Skeletal muscle satellite cell (primary cell): ENCODE measurements at regions not wholly inside any gene's neighbourhood (a gene's known extent, or its start where the extent isn't known, plus 50 kb on each side); places are given as distances from the start of the nearest gene placed in this dataset.
"Not testable (repeated sequence)": the region's sequence is repeated elsewhere in the genome, so short reads cannot be mapped to it uniquely, and the experiment has no call there.

Source experiments
- H3K27me3 ChIP-seq: 2 replicates; pipeline ENCODE4 v1.7.0; 2013; ENCODE audit warnings: low read length; ENCODE audit not compliant: control insufficient read depth, insufficient read depth
- H3K36me3 ChIP-seq: 2 replicates; pipeline ENCODE4 v1.7.0; 2013; ENCODE audit warnings: mild to moderate bottlenecking, control low read depth, low read length; ENCODE audit not compliant: insufficient read depth
- H3K4me1 ChIP-seq: 2 replicates; pipeline ENCODE4 v1.7.0; 2013; ENCODE audit warnings: low read length; ENCODE audit not compliant: control insufficient read depth, insufficient read depth
- H3K4me2 ChIP-seq: 2 replicates; pipeline ENCODE4 v1.7.0; 2013; ENCODE audit warnings: mild to moderate bottlenecking, low read length
- H3K4me3 ChIP-seq: 2 replicates; pipeline ENCODE4 v1.7.0; 2013; ENCODE audit warnings: low read length
- H3K9ac ChIP-seq: 2 replicates; pipeline ENCODE4 v1.7.0; 2013; ENCODE audit warnings: mild to moderate bottlenecking, low read depth, low read length, moderate library complexity
- H3K9me3 ChIP-seq: replicated peaks from 2 replicates; pipeline ENCODE4 v1.7.0; 2013; ENCODE audit warnings: mild to moderate bottlenecking, control low read depth, low read length

- no peaks in the 10 kb centered on the region for H3K9me3 ChIP-seq
- H3K36me3 ChIP-seq, result no peaks in the 10 kb centered on the region
- H3K27me3 ChIP-seq, result peaks cover 25% of the 10 kb centered on the region
- no peak overlapping the region for H3K9ac ChIP-seq
- H3K4me1 ChIP-seq, result no peaks in the 10 kb centered on the region
- no peak overlapping the region for H3K4me3 ChIP-seq
- no peak overlapping the region for H3K4me2 ChIP-seq
Measured at GRCh38 chr13:50626101-50626547, 217.4 kb downstream of the DLEU7 start.

GRCh38 chr13:50627111-50627510 lies 216.4 kb downstream of the DLEU7 start:
- Histone ChIP-seq H3K36me3 (no peaks in the 10 kb centered on the region), H3K27me3 (peaks cover 15% of the 10 kb centered on the region), H3K9ac (no peak overlapping the region), H3K4me2 (no peak overlapping the region), H3K9me3 (no peaks in the 10 kb centered on the region), H3K4me1 (no peaks in the 10 kb centered on the region), H3K4me3 (no peak overlapping the region)

- not testable (repeated sequence) for H3K9ac ChIP-seq, H3K4me3 ChIP-seq, H3K4me2 ChIP-seq, H3K36me3 ChIP-seq, H3K9me3 ChIP-seq, H3K4me1 ChIP-seq
- H3K27me3 ChIP-seq, result peaks cover 21% of the 10 kb centered on the region
Measured at GRCh38 chr13:50628512-50628911, 215.0 kb downstream of the DLEU7 start.

- Histone ChIP-seq H3K9ac (no peak overlapping the region), H3K9me3 (no peaks in the 10 kb centered on the region), H3K27me3 (peaks cover 19% of the 10 kb centered on the region), H3K4me3 (no peak overlapping the region), H3K4me2 (no peak overlapping the region), H3K4me1 (no peaks in the 10 kb centered on the region), H3K36me3 (no peaks in the 10 kb centered on the region)
Measured at GRCh38 chr13:50629497-50629896, 214.0 kb downstream of the DLEU7 start.

GRCh38 chr13:50629966-50630365 lies 213.5 kb downstream of the DLEU7 start:
- Histone ChIP-seq H3K9ac (no peak overlapping the region), H3K9me3 (no peaks in the 10 kb centered on the region), H3K36me3 (no peaks in the 10 kb centered on the region), H3K4me2 (no peak overlapping the region), H3K4me3 (no peak overlapping the region), H3K27me3 (peaks cover 19% of the 10 kb centered on the region), H3K4me1 (no peaks in the 10 kb centered on the region)

GRCh38 chr13:50631041-50631440 lies 212.5 kb downstream of the DLEU7 start:
- Histone ChIP-seq H3K4me1 (no peaks in the 10 kb centered on the region), H3K4me3 (no peak overlapping the region), H3K9ac (no peak overlapping the region), H3K4me2 (no peak overlapping the region), H3K9me3 (no peaks in the 10 kb centered on the region), H3K36me3 (no peaks in the 10 kb centered on the region), H3K27me3 (peaks cover 24% of the 10 kb centered on the region)

- H3K4me2 ChIP-seq, result no peak overlapping the region
- H3K9ac ChIP-seq, result no peak overlapping the region
- H3K9me3 ChIP-seq, result no peaks in the 10 kb centered on the region
- H3K4me3 ChIP-seq, result no peak overlapping the region
- H3K36me3 ChIP-seq, result no peaks in the 10 kb centered on the region
- H3K4me1 ChIP-seq, result no peaks in the 10 kb centered on the region
- H3K27me3 ChIP-seq, result peaks cover 32% of the 10 kb centered on the region
Measured at GRCh38 chr13:50634339-50634738, 209.2 kb downstream of the DLEU7 start.

GRCh38 chr13:50635504-50635903 lies 208.0 kb downstream of the DLEU7 start:
- Histone ChIP-seq H3K9ac (no peak overlapping the region), H3K36me3 (no peaks in the 10 kb centered on the region), H3K27me3 (peaks cover 27% of the 10 kb centered on the region)

GRCh38 chr13:50636007-50636704 lies 207.3 kb downstream of the DLEU7 start:
- no peak overlapping the region for H3K4me3 ChIP-seq
- no peak overlapping the region for H3K9ac ChIP-seq
- H3K9me3 ChIP-seq, result no peaks in the 10 kb centered on the region
- no peaks in the 10 kb centered on the region for H3K4me1 ChIP-seq
- peaks cover 27% of the 10 kb centered on the region for H3K27me3 ChIP-seq
- H3K4me2 ChIP-seq, result no peak overlapping the region
- no peaks in the 10 kb centered on the region for H3K36me3 ChIP-seq

More at GRCh38 chr13:50635504-50635903, 208.0 kb downstream of the DLEU7 start:
- Histone ChIP-seq H3K4me2 (no peak overlapping the region), H3K4me1 (no peaks in the 10 kb centered on the region), H3K4me3 (no peak overlapping the region), H3K9me3 (no peaks in the 10 kb centered on the region)

GRCh38 chr13:50643060-50643459 lies 200.4 kb downstream of the DLEU7 start:
- Histone ChIP-seq H3K27me3 (no peaks in the 10 kb centered on the region), H3K4me3 (no peak overlapping the region), H3K36me3 (no peaks in the 10 kb centered on the region), H3K4me1 (peaks cover 11% of the 10 kb centered on the region), H3K9ac (no peak overlapping the region), H3K4me2 (no peak overlapping the region), H3K9me3 (no peaks in the 10 kb centered on the region)

- Histone ChIP-seq H3K4me1 (peaks cover 11% of the 10 kb centered on the region), H3K4me3 (no peak overlapping the region), H3K4me2 (no peak overlapping the region), H3K27me3 (no peaks in the 10 kb centered on the region), H3K9ac (no peak overlapping the region), H3K9me3 (no peaks in the 10 kb centered on the region), H3K36me3 (no peaks in the 10 kb centered on the region)
Measured at GRCh38 chr13:50644081-50644871, 199.2 kb downstream of the DLEU7 start.
